Erythroblast (primary cell): ENCODE measurements at regions not wholly inside any gene's neighbourhood (a gene's known extent, or its start where the extent isn't known, plus 50 kb on each side); places are given as distances from the start of the nearest gene placed in this dataset.

Source experiments
- GATA1 ChIP-seq: IDR thresholded peaks from 2 replicates; pipeline ENCODE4 v1.6.1; 2011; ENCODE audit warnings: low read depth, mild to moderate bottlenecking, control low read depth, low read length, moderate library complexity
- POLR2A ChIP-seq: IDR thresholded peaks from 2 replicates; pipeline ENCODE4 v1.6.1; 2011; ENCODE audit warnings: mild to moderate bottlenecking, low read length

- TF ChIP-seq POLR2A, result no peak
- TF ChIP-seq GATA1, result no peak
Measured at GRCh38 chr10:58985216-58985615, 191.2 kb upstream of the PHYHIPL start.
